Fibroblast of skin of abdomen (primary cell): ENCODE measurements at regions not wholly inside any gene's neighbourhood (a gene's known extent, or its start where the extent isn't known, plus 50 kb on each side); places are given as distances from the start of the nearest gene placed in this dataset.
"Not testable (repeated sequence)": the region's sequence is repeated elsewhere in the genome, so short reads cannot be mapped to it uniquely, and the experiment has no call there.

Experiments used
- DNase-seq: peaks from one replicate; pipeline ENCODE4 v3.0.0-alpha.2; 2013

GRCh38 chr7:84941936-84942335 is 244.9 kb downstream of the SEMA3D start:
- no peak for DNase-seq

GRCh38 chr7:84941291-84941690 is 245.6 kb downstream of the SEMA3D start:
- no peak for DNase-seq

DNA sequence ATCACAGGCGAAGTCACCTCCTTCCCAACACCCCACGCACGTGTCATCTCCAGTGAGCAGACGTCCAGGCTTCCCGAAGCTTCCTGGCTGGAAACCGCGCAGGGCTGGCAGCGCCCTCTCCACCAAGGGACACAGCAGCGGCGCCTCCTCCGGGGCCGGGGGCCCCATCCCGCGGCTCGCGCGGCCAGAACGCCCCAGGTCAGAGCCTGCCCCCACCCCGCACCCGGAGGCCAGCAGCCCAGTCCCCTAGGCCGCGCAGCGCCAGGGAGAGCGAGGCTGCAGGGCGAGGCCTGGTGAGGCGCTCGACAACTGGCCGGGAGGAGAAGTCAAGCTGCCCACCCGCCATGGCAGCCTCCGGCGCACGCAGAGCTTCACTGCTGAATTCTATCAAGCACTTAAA is 247.0 kb downstream of the SEMA3D start:
- no peak for DNase-seq

DNA sequence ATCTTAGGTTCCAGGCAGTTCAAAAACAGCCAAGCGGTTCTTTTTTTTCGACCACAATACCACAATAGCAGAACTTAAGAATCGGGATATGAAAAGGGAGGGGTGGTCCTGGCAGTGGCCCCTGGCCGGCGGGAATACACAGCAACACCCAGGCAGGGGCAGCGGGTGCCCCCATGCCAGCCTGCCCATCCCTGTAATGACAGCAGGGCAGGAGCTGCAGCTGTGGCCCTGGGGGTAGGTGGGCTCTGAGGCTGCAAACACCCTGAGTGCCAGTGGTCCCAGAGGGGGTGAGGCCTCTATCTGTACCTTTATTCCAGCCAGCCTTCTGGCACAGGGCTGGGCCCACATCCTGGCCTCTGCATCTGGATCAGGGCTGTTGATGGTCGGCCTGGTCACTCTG is 247.4 kb downstream of the SEMA3D start:
- DNase-seq, result no peak

GRCh38 chr7:84924353-84924752 is 262.5 kb downstream of the SEMA3D start:
- no peak for DNase-seq

- DNase-seq, result no peak
These were observed 263.5 kb downstream of the SEMA3D start for GRCh38 chr7:84923348-84923747.

- DNase-seq, result no peak
These were observed 265.7 kb downstream of the SEMA3D start for GRCh38 chr7:84921154-84921553.

GRCh38 chr7:84916973-84917372 is 269.9 kb downstream of the SEMA3D start:
- not testable (repeated sequence) for DNase-seq

DNA sequence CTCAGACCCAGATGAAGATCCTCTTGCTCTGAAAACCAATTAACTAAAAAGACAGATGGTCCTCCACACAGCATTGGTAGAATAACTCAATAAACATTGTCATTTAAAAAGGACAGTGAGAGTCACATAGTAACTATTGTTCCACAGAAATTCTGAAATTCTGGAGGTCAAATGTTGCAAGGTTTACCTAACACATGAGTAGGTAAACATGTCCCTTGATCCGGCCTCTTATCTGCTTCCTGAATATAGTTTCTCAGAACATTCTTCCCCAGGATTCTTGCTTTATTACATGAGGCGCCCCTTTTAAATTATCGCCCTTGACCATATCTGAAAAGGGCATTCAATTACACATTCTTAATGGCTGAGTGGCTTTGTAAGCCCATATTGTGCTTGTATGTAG is 270.7 kb downstream of the SEMA3D start:
- no peak for DNase-seq

GRCh38 chr7:84914598-84914997 is 272.3 kb downstream of the SEMA3D start:
- DNase-seq, result no peak

DNA sequence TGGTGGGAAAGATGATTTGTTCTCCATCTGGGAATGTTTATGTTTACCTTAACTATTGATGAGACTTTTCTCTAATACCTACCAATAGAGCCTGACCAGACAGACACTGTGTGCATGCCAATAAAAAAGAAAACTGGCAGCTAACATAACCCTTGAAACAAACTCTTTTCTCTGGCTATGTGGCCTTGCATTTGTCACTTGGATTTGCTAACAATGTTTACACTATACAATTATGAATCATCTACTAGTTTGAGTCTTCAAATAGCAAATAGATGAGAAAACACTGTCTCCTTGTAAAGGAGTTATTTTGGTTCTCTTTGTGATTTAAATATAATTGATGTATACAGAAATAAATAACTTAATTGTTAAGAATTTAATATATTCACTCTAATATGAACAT is 273.1 kb downstream of the SEMA3D start:
- DNase-seq, result no peak

- no peak for DNase-seq
These were observed 273.7 kb downstream of the SEMA3D start for GRCh38 chr7:84912993-84913635.

- DNase-seq, result no peak
These were observed 274.3 kb downstream of the SEMA3D start for GRCh38 chr7:84912537-84912936.

GRCh38 chr7:84912018-84912417 is 274.8 kb downstream of the SEMA3D start:
- no peak for DNase-seq

DNA sequence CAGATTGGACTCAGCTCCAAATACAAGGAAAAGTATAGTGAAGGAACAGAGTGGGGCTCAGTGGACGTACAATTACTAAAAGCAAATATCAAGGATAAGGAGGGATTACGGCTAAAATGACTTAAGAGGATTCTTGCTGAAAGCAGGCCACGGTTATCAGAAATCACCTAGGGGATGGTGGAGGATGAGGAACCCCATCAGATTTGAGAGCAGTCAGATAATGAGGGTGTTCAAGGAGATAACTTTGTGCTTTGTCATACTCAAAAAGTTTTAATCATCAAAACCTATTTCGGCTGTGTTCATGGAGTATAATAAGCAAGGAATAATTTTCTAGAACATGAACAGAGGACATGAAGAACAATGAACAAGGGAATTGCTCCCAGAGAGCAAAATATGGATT is 275.8 kb downstream of the SEMA3D start:
- DNase-seq, result no peak

DNA sequence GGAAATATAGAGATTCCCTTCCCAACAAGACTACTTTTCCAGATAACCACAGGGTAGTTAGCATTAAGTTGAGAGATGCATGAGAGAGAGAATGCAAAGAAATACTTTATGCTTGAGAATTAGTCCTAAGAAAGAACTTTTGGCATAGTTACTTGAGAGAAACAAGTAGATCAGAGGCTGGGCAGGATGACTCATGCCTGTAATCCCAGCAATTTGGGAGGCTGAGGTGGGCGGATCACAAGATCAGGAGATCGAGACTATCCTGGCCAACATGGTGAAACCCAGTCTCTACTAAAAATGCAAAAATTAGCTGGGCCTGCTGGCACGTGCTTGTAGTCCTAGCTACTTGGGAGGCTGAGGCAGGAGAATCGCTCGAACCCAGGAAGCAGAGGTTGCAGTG is 276.5 kb downstream of the SEMA3D start:
- DNase-seq, result peak; percentile 4

DNA sequence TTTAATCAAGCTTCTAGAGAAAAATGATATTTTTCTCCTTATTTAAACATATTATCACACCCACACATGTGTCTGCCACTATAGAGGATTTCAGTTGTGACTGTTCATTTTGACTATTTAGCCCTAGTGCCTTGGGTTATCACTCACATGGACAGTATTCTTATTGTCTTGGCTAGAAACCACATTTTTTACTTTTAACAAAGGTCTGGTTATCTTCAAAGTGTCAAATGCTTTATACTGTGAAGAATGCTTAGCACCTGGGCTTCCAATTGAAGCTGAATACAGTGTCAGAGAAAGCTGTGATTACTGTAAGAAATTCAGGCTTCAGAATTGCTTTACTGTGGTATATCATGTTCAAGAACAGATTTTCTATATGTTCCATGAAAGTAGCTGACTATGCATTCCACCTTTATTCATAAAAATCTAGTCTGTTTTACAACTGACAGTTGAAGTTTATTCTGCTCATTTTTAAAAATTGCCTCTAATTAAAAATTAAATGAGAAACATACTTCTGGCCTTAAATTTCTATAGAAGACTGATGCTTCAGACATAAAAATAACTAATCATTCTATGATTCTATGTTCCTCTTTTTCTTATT is 278.6 kb downstream of the SEMA3D start:
- DNase-seq, result no peak

- no peak for DNase-seq
These were observed 280.0 kb downstream of the SEMA3D start for GRCh38 chr7:84906889-84907288.

DNA sequence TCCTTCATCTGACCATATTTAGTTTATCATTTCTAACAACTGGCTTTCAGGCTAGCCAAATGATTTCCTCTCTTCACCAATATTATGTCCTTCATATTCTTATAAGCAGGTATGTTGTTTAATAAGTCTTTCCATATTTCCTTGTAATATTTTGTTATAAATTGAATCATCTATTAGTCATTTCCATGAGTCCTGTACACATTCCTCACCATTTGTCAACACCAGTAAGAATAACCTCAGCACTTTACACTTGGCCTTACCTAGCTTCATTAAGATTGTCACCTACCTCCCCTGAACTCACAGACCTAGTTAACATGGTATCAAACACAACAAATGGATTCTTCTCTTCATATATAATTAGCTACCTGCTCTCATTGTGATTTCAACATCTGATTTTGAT is 282.3 kb downstream of the SEMA3D start:
- no peak for DNase-seq

DNA sequence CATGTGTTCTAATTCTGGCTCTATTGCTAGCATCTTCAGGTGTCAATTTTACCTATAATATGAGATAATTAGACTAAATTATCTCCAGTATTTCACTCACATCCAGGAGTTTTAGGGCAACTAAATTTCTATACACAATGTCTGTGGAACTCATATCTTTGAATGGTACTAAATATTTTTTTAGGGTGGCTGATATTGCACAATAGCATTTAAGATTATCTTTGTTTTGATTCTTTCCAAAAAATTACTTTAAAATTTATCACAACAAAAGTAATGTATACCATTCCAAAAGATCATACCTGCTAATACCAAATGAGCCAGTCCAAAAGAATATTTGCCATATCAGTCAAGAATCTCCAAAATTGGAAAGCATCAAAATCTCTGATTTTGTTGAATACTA is 285.5 kb downstream of the SEMA3D start:
- no peak for DNase-seq

DNA sequence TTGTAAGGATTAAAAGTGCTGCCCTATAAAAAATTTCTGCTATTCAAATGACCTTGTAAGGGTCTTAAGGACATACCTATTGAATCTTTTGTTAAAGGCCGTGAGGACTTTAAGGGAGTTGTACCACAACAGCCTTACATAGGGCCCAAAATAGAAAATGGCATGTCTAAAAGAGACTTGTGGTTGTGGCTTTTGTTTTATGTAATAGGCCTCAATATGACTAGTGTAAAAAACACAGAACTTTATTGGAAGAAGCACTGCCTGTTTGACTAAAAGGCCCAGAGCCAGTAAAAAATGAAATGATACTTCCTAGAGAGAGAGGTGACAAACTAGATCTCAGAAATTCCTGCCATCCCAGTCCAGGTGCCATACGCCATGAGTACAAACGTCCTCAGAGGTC is 286.6 kb downstream of the SEMA3D start:
- DNase-seq, result no peak

DNA sequence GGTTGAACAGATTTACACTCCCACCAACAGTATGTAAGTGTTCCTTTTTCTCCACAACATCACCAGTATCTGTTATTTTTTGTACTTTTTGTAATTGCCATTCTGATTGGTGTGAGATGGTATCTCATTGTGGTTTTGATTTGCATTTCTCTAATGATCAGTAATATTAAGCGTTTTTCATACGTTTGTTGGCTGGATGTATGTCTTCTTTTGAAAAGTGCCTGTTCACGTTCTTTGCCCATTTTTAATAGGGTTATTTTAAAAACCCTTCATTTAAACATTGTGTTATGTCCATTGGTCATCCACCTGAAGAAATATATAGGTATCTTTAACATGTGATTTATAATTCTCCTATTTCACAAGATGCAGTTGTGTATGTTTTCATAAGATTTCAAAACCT is 291.3 kb downstream of the SEMA3D start:
- DNase-seq, result no peak

DNA sequence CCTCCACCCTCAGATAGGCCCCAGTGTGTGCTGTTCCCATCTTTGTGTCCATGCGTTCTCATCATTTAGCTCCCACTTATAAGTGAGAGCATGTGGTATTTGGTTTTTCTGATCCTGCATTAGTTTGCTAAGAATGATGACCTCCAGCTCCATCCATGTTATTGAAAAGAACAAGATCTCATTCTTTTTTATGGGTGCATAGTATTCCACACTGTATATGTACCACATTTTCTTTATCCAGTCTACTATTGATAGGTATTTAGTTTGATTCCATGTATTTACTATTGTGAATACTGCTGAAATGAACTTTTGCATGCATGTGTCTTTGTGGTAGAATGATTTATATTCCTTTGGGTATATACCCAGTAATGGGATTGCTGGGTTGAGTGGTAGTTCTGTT is 303.3 kb downstream of the SEMA3D start:
- not testable (repeated sequence) for DNase-seq

- DNase-seq, result not testable (repeated sequence)
These were observed 306.4 kb downstream of the SEMA3D start for GRCh38 chr7:84880326-84880997.
